T-helper 1 cell treated with Interleukin-12 subunit alpha and Interleukin-12 subunit beta and Interleukin-4 antibody, amounts not matched to agents 30 ng/mL and 1 ng/mL, for 36 hours (primary cell): ENCODE measurements at regions not wholly inside any gene's neighbourhood (a gene's known extent, or its start where the extent isn't known, plus 50 kb on each side); places are given as distances from the start of the nearest gene placed in this dataset.

Source experiments
- intact Hi-C: fragments of 100-400 bp; cut with micrococcal nuclease; formaldehyde crosslinking; loops from one replicate; pipeline ENCODE4 v1.15.1; 2024

DNA sequence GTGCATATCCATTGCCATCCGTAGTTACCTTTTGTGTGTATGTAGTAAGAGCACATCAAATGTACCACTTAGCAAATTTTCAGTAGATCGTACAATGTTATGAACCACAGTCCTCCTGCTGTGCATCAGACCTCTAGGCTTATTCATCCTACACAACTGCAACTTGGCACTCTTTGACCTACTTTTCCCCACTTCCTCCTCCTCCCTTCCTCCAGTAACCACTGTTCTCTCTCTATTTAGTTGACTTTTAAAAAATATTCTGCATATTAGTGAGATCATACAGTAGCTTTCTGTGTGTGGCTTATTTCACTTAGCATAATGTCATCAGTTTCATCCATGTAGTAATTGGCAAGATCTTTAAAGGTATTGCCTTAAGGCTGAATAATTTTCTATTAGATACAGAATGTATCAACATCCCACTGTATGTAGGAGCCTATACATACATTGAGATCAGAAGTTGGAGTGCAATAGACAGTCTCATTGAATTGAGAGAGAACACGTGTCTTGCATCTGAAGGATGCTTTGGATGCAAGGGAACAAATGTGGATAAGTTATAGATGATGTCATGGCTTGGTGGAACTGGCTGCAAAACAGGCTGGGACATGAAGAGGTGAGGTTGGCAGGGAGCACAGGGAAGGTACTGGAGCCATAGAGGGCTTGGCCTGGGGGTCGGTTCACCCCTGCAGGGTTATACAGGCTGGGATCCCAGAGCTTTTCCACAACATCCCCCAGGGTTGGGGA is 83.0 kb upstream of the FAM180A start:
- intact Hi-C loops: no loop called here

DNA sequence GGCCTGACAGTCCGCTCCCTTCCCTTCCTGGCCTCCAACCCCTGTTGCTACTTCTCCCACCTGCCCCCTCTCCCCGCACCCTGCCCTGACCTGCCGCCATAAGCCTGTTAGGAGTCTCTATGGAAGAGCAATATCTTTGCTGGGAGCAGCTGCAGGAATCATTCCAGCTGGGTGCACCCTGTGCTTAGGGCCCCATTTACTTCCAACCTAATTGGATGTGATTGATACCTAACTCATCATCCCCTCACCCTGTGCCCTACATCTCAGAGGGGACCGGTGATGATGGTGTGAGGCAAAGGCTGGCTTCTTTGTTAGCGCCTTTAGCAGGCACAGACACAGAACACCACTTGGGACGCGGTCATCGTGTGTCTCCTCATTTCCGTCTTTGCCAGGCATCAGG is 80.0 kb upstream of the FAM180A start:
- intact Hi-C loops: no loop called here

DNA sequence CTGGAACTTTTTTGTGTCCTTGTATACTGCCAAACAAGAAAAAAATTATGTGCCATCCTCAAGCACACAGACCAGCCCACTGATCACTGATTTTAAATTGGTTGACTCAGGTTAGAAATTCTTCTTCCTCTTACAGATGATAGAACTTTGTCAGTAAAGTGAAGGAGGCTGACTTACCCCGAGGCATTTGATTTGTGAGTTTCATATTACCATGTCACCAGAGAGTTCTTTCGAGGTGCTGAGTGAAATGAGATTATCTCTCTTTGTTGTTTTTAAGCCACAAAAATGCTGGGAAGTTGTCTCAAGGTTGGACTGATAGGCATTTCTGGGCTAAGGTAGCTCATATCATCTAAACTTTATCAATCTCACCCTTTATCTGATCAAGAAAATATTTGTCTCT is 78.8 kb upstream of the FAM180A start:
- intact Hi-C loops: no loop called here

DNA sequence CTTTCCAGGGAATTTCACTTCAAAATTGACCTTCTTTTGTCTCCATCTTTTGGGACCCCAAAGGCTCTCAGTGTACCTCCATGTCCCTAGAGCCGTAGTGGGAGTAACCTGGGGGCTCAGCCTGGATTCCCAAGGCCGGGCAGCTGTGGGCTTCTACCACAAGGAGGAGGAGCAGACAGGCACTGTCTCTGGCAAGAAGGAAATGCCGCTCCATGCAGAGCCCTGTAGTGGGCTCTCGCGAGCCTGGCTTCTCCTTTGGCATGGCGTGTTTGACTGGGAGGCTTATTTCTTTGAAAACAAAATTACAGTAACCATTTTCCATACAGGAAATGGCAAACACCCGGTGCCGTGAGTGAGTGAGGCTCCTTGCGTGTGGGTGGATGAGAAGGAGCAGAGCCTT is 76.8 kb upstream of the FAM180A start:
- intact Hi-C loops: no loop called here

DNA sequence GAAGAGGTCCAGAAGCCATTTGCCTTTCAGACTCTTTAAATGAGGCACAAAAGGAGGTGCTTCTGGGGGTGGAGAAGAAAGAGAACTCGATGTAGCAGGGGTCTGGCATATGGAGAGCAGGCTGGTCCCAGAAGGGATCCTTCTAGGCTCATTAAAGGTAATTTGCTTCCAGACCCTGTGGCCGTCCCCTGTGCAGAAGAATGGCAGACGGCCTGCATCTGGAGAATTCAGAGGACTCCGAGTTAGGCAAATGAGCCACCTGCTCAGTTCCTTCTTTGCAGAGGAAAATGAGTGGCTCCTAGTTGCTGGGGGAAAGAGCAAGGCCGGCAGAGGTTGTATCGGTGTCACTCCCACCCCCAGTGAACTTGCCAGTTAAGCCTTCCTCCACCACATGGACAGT is 73.8 kb upstream of the FAM180A start:
- intact Hi-C loops: no loop called here

DNA sequence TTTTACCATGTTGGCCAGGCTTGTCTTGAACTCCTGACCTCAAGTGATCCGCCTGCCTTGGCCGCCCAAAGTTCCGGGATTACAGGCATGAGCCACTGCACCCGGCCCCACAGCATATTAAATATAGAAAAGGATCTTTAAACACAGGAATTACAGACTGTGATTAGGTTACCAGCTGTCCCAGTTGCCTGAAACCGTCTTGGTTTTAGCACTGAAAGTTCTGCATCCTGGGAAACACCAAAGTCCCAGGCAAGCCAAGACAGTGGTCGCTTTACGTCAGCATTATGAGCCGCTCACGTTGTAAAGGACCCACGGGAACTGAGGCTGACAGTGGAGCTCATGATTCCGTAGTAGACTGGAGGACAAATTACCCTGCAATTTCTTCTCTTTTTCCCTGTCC is 69.0 kb upstream of the FAM180A start:
- intact Hi-C loops: no loop called here

DNA sequence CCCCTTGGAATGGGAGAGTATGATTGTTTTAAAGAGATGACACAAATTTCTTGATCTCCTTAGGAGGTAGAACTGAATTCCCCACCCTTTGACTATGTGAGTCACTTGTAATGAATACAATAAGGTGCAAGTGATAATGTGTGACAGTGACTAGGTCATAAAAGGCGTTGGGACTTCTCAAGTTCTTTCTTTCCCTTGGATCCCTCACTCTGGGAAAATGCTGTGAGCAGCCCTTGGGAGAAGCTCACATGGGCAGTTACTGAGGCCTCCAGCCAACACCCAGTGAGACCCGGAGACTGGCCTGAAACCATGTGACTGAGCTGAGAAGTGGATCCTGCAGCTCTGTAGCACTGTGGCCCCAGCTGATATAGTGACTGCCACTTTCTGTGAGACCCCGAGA is 66.4 kb upstream of the FAM180A start:
- intact Hi-C loops: no loop called here

DNA sequence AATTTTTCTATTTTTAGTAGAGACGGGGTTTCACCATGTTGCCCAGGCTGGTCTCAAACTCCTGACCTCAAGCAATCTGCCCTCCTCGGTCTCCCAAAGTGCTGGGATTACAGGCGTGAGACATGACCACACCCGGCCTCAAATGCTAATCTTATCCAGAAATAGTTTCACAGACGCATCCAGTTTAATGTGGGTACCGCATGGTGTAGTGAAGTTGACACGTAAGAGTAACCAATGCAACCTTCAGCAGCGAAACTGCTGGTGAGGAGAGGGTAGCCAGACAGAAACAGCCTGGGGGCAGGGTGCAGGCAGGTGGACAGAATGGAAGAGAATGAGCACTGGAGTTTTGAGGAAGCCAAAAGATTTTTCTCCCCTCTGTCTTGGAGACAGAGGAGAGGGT is 63.5 kb upstream of the FAM180A start:
- intact Hi-C loops: no loop called here

DNA sequence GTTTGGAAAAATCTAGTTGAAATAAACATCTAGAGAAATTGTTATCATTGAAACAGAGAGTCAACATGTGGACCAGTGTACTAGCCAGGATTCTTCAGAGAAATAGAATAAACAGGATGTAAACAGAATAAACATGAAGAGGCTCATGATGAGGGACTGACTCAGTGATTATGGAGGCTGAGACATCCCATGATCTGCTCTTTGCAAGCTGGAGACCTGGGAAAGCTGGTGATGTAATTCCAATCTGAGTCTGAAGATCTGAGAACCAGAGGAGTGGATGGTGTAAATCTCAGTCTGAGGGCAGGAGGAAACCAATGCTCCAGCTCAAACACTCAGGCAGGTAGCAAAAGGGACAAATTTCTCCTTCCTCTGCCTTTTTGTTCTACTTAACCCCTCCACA is 62.9 kb upstream of the FAM180A start:
- intact Hi-C loops: no loop called here

DNA sequence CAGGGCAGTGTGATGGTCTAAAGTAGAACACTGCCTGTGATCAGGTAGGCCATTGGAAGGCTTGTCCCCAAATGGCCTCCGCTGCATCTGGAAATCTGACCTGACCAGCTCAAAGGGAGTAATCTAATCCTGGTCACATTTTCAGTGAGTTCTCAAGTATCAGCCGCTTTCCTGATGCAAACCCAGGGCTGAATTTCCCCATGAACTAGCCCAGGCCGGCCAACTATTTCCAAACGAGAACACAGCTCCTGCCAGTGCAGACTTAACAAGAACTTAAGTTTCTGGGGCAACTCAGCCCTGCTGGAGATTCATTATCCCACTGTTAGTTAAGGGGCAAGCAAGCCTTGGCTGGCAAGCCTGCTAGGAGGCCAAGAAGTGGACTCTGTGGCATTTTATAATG is 59.6 kb upstream of the FAM180A start:
- intact Hi-C loops: no loop called here

DNA sequence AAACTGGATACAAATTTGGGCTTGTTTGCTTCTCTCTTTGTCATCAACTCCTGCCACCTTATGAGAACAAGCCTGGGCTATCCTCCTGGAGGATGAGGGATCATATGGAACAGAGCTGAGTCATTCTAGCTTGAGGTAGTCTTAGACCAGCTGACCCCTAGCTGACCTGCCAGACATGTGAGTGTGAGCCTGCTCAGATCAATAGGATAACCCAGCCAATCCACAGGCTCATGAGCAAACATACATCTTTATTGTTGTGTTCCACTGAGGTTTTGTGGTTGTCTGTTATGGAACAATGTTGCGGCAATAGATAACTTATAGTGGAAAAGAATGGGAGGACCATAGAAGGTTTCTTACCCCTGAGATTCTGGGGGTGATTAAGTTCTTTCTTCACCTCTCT is 54.5 kb upstream of the FAM180A start:
- intact Hi-C loops: loop anchor here (5.0 kb wide), 1 partner anchor 1649 kb away; no protein-coding TSS in a partner anchor

DNA sequence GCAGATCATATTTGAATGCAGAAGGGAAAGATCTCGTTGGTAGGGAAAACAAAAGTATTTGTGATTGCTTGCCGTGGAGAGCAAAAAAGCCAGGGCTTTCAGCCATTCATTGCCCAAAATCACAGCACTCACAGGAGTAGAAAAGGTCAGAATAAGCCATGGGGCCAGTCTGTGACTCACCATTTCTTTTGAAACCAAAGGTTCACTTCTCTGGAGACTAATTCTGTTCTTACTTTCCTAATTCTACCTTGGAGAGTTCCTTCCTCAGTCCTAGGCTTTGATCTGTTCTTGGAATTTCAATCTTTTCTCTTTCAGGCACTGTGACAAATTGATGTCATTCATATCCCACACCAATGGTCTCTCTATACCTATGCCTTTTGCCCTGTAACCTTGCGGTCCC is 54.1 kb upstream of the FAM180A start:
- intact Hi-C loops: loop anchor here (5.0 kb wide), 1 partner anchor 1650 kb away; no protein-coding TSS in a partner anchor

DNA sequence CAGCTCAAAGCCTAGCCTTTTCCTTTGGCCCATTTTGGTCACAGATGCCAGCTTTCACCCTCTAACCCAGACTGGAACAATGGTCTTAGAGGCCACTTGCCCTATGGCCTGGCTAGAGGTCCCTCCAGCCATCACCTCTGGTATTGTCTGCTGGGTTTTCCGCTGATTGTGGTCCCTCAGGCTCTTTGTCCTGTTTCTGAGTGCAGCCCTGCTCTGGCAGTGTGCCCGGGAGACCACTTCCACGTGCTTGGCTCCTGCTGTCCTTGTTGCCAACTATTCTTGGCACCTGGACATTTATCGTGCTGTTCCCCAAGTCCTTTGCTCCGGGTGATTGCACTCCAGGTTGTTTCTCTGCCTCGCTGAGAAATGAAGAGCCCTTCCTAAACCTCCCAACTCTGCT is 53.3 kb upstream of the FAM180A start:
- intact Hi-C loops: loop anchor here (1.0 to 5.0 kb wide), 5 partner anchors 175 to 1650 kb away; partner anchors contain the start of gene MTPN

DNA sequence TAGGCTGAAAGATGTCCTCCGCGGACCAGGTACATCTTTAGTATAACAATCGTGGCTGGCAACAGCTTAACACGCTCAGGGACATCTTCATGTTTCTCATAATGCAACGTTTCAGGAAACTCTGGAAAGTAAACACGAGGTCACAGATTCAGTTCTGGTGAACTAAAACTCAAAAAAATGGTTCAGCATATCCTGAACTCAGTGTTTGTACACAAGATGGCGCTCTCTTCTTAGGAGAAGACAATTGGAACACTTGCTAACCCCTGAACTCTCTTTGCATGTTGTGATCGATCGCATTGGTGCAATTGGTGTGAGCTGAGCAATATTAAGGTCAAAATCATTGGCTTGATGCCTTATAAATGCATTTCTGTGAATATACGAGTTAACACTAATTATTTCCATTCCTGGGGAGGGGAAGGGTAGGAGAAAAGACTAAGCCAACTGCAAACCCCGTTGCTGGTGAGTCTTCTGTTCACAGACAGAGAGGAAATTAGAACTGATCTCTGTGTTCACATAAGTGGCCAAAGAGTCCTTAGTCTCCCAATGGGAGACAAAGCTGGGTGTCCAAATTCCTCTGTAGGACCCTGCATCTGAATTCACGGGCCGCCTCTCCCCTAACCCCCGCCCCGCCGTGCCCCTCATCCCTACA is 52.6 kb upstream of the FAM180A start:
- intact Hi-C loops: loop anchor here (1.0 to 5.0 kb wide), 5 partner anchors 176 to 1651 kb away; partner anchors contain the start of gene MTPN

DNA sequence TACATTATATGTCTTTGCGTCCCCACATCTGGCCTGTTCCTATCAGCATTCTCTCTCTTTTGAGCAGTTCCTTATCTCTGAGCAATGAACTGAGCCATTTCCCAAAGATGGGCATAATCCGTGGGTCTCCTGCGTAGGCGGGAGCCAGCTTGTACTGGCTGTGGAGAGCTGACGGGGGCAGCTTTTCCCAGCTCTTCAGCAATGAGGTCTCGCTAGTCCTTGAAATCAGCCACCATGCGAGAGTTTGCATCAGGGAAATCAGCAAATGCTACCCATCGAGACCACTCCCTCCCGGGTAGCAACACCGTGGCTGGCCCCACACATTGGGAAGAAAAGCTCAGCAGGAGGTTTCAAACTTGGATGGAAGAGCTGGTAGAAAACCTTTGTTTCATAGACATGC is 51.9 kb upstream of the FAM180A start:
- intact Hi-C loops: loop anchor here (2.0 to 5.0 kb wide), 2 partner anchors 886 to 1652 kb away; no protein-coding TSS in a partner anchor

DNA sequence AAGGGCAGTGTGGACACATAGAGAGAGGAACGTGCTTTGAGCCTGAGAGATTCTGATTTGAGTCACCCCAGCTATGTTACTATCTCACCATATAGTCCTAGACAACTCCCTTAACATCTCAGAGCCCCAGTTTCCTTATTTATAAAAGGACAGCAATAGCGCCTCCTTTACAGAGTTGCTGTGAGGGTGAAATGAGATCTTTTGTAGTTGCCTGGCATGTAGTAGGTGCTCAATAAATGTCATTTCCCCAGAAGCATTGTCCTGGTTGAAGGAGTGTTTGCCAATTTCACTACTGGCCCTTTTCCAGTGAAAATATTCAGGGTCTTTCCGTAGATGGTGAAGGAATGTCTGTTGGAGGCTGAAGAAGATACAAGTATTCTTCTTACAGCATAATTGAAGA is 51.3 kb upstream of the FAM180A start:
- intact Hi-C loops: loop anchor here (2.0 to 10.0 kb wide), 3 partner anchors 525 to 1652 kb away; no protein-coding TSS in a partner anchor
